22Rv1 (cell line): ENCODE measurements at regions not wholly inside any gene's neighbourhood (a gene's known extent, or its start where the extent isn't known, plus 50 kb on each side); places are given as distances from the start of the nearest gene placed in this dataset.
A peak's percentile ranks its signal among the peaks of the same experiment; 100 is the strongest.

ENCODE experiments used
- H3K27ac ChIP-seq: fragments of 450-650 bp; 2 replicates; pipeline ENCODE4 v1.5.1; 2017
- CTCF ChIP-seq: fragments of 450-650 bp; IDR thresholded peaks from 2 replicates; pipeline ENCODE4 v1.5.1; 2017; ENCODE audit warnings: mild to moderate bottlenecking
- ZFX ChIP-seq: fragments of 450-650 bp; IDR thresholded peaks from 2 replicates; pipeline ENCODE4 v1.6.1; 2017; ENCODE audit warnings: antibody characterized with exemption, borderline replicate concordance

DNA sequence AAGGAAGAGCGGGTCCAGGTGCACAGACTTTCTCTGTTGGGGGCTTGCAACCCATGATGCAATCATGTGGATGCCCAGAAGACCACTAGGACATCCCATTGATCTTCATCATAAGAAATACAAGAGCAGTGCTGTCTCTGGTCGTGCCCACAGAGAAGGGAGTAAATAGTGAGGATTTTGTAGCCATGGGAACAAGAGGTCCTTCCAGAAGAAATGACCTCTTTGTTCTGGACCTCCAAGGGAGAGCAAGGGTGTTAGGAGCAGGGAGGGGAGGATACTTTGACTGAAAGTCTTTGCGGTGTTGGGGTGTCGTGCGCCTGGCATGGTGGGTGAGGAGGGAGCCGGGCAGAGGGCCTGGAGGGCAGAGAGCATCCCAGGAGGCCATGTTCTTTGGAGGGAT lies 55.0 kb upstream of the EN2 start:
- no peak for TF ChIP-seq ZFX
- H3K27ac ChIP-seq = no peak overlapping the region

GRCh38 chr7:155404976-155405375 lies 53.0 kb upstream of the EN2 start:
- no peak for TF ChIP-seq ZFX
- TF ChIP-seq CTCF = no peak

DNA sequence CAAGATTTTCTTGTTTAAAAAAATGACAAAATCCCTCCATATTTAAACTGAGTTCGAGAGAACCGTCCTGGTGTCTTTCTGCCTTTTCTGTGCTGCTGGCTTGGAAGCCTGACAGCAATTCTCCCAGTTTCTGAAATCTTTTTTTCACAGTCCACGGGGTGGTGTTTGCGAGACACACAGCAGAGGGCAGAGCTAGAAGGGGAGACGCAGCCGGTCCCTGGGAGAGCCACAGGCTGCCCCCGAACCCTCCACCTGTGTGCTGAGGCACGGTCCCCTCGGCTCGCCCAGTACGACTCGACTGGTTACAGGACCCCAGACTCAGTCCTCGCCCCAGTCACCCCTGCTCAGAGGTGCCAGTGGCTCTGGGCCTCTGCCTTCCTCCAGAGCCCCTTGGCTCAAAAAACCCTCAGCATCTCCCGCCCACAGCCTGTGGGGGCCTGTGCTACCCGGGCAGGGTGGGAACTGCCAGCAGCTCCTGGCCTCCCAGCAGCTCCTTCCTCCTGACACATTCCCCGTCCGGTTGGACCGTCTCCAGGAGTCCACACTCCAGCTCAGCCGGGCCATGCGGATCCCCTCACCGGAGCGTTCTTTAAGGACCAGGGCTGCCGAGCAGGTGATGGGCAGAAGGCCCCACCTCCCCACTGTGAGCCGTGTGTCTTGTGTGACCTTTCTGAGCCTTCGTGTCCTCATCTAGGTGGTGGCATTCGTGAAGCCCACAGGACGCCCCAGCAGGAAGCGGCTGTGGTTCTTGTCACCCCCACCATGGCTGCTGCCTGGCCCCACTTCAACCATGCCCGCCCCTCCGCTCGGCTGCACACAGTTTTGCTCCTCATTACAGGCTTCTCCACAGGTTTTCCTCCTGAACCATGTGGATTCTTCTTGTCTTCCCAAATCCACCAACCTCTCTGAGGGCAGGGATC lies 52.3 kb upstream of the EN2 start:
- TF ChIP-seq ZFX (no peak), CTCF (0 out of 2 replicates have a peak, but pooled peaks have one; percentile 6)
- H3K27ac ChIP-seq = no peak overlapping the region

More at GRCh38 chr7:155404976-155405375, 53.0 kb upstream of the EN2 start:
- no peak overlapping the region for H3K27ac ChIP-seq

- no peak overlapping the region for H3K27ac ChIP-seq
- TF ChIP-seq CTCF (no peak), ZFX (no peak)
Observed at GRCh38 chr7:155407799-155408198, 50.1 kb upstream of the EN2 start.
